Right lobe of liver (tissue), 4 donors: ENCODE measurements at regions not wholly inside any gene's neighbourhood (a gene's known extent, or its start where the extent isn't known, plus 50 kb on each side); places are given as distances from the start of the nearest gene placed in this dataset.

Experiments used
- CTCF ChIP-seq, 4 donors: fragments of 200-600 bp in 3 of 4; fragments of 450-650 bp in 1 of 4; IDR thresholded peaks; one replicate each; pipeline versions ENCODE4 v1.5.1 to v1.8.0; 2016 to 2022; ENCODE audit warnings: antibody characterized with exemption in 4 of 4, mild to moderate bottlenecking in 2 of 4
- POLR2A ChIP-seq: fragments of 450-650 bp; IDR thresholded peaks from one replicate; pipeline ENCODE4 v1.6.1; 2017; ENCODE audit warnings: antibody characterized with exemption, mild to moderate bottlenecking
- donor health status: DM: no; HTN: no; CAD: no.
- donor health status: DM: no; HTN: no; CAD: no.
- donor health status: DM: no; HTN: yes; CAD: no.

DNA sequence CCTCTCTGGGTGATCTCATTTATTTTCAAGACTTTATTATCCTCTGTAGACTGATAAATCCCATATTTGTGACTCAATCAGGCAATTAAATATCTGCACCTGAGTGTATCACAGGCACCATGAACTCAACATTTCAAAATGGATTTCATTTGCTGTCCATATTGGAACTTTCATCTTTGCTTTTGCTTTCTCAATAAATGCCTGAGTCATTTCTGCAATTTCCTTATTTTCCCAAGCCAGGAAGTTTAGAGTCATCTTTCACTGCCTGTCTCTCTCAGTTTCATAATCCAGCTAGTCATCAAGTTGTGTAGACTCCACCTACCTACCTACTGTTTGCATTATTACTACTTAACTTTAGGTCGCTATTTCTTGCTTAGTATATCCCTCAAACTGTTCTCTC is 540.9 kb downstream of the LMO4 start:
- TF ChIP-seq CTCF (IDR thresholded peaks at IDR 0.05) (no peak), POLR2A (no peak)
